HG03060 (cell line): ENCODE measurements at regions not wholly inside any gene's neighbourhood (a gene's known extent, or its start where the extent isn't known, plus 50 kb on each side); places are given as distances from the start of the nearest gene placed in this dataset.

Experiments used
- ATAC-seq: cut with Tn5 transposase; IDR thresholded peaks from one replicate; pipeline ENCODE4 v1.9.1; 2021; ENCODE audit warnings: low read depth, moderate number of reproducible peaks; ENCODE audit not compliant: unreplicated experiment

GRCh38 chr11:33479231-33479630, 221.4 kb downstream of the C11orf91 start:
- no peak for ATAC-seq

GRCh38 chr11:33478111-33478573, 221.0 kb downstream of the HIPK3 start:
- peak; percentile 48 for ATAC-seq

GRCh38 chr11:33476945-33477606, 219.9 kb downstream of the HIPK3 start:
- ATAC-seq = no peak

- no peak for ATAC-seq
Observed at GRCh38 chr11:33475993-33476392, 218.8 kb downstream of the HIPK3 start.

- ATAC-seq = no peak
Observed at GRCh38 chr11:33474866-33475265, 217.7 kb downstream of the HIPK3 start.

GRCh38 chr11:33471541-33471940, 214.4 kb downstream of the HIPK3 start:
- ATAC-seq = no peak

- ATAC-seq = no peak
Observed at GRCh38 chr11:33467966-33468365, 210.8 kb downstream of the HIPK3 start.

GRCh38 chr11:33463059-33463458, 205.9 kb downstream of the HIPK3 start:
- no peak for ATAC-seq

- no peak for ATAC-seq
Observed at GRCh38 chr11:33461369-33462125, 204.4 kb downstream of the HIPK3 start.

GRCh38 chr11:33457948-33458347, 200.8 kb downstream of the HIPK3 start:
- no peak for ATAC-seq

- ATAC-seq = no peak
Observed at GRCh38 chr11:33455867-33456463, 198.8 kb downstream of the HIPK3 start.

- no peak for ATAC-seq
Observed at GRCh38 chr11:33454264-33454663, 197.1 kb downstream of the HIPK3 start.

GRCh38 chr11:33452836-33453624, 195.8 kb downstream of the HIPK3 start:
- ATAC-seq = no peak

GRCh38 chr11:33451364-33451763, 194.2 kb downstream of the HIPK3 start:
- no peak for ATAC-seq

- no peak for ATAC-seq
Observed at GRCh38 chr11:33449798-33450197, 192.6 kb downstream of the HIPK3 start.

- no peak for ATAC-seq
Observed at GRCh38 chr11:33448461-33449130, 191.4 kb downstream of the HIPK3 start.

GRCh38 chr11:33445761-33446161, 188.6 kb downstream of the HIPK3 start:
- no peak for ATAC-seq

GRCh38 chr11:33444835-33445594, 187.8 kb downstream of the HIPK3 start:
- no peak for ATAC-seq

GRCh38 chr11:33443684-33444083, 186.5 kb downstream of the HIPK3 start:
- ATAC-seq = no peak

GRCh38 chr11:33438301-33438700, 181.1 kb downstream of the HIPK3 start:
- ATAC-seq = no peak
